DND-41 (cell line): ENCODE measurements at regions not wholly inside any gene's neighbourhood (a gene's known extent, or its start where the extent isn't known, plus 50 kb on each side); places are given as distances from the start of the nearest gene placed in this dataset.

Experiments used
- EZH2 ChIP-seq: IDR thresholded peaks from 3 replicates; pipeline ENCODE4 v1.6.1; 2012; ENCODE audit warnings: borderline replicate concordance, low read depth, mild to moderate bottlenecking, moderate library complexity, low read length, inconsistent platforms; ENCODE audit not compliant: severe bottlenecking
- TF ChIP-seq, protein P1 (sequence below): IDR thresholded peaks from 2 replicates; pipeline ENCODE4 v1.5.1; 2012; ENCODE audit warnings: borderline replicate concordance, low read length, moderate library complexity, mild to moderate bottlenecking; ENCODE audit not compliant: poor library complexity, severe bottlenecking; ENCODE audit errors: extremely low read depth

- TF ChIP-seq, protein P1, sequence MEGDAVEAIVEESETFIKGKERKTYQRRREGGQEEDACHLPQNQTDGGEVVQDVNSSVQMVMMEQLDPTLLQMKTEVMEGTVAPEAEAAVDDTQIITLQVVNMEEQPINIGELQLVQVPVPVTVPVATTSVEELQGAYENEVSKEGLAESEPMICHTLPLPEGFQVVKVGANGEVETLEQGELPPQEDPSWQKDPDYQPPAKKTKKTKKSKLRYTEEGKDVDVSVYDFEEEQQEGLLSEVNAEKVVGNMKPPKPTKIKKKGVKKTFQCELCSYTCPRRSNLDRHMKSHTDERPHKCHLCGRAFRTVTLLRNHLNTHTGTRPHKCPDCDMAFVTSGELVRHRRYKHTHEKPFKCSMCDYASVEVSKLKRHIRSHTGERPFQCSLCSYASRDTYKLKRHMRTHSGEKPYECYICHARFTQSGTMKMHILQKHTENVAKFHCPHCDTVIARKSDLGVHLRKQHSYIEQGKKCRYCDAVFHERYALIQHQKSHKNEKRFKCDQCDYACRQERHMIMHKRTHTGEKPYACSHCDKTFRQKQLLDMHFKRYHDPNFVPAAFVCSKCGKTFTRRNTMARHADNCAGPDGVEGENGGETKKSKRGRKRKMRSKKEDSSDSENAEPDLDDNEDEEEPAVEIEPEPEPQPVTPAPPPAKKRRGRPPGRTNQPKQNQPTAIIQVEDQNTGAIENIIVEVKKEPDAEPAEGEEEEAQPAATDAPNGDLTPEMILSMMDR, result no peak
- TF ChIP-seq EZH2, result no peak
Measured at GRCh38 chr5:111930905-111931461, 174.0 kb upstream of the NREP start.
